ENCODE measurements at regions not wholly inside any gene's neighbourhood (a gene's known extent, or its start where the extent isn't known, plus 50 kb on each side); places are given as distances from the start of the nearest gene placed in this dataset.
A peak's percentile ranks its signal among the peaks of the same experiment; 100 is the strongest.

GRCh38 chr14:22225516-22226140 lies 363.4 kb downstream of the DAD1 start:
- intact Hi-C loops (cut with DNase I) = no loop called here
- no peaks in the 10 kb centered on the region for H3K27me3 ChIP-seq
- H3K27ac ChIP-seq = peak overlapping the region in 1 of 2 donors; percentile 20

GRCh38 chr14:22221508-22221907 lies 367.5 kb downstream of the DAD1 start:
- no peak overlapping the region for H3K27ac ChIP-seq
- no peak overlapping the region for H3K4me3 ChIP-seq
- H3K36me3 ChIP-seq = no peaks in the 10 kb centered on the region
- no peak for DNase-seq (ENCODE audit: low spot score in 2 of 2)
- no peaks in the 10 kb centered on the region for H3K4me1 ChIP-seq
- intact Hi-C loops (cut with DNase I) = no loop called here
- H3K27me3 ChIP-seq = no peaks in the 10 kb centered on the region
- H3K9me3 ChIP-seq = no peaks in the 10 kb centered on the region
- peak in 1 of 3 experiments; percentile 24 for TF ChIP-seq CTCF (IDR thresholded peaks at IDR 0.05)

More at GRCh38 chr14:22225516-22226140, 363.4 kb downstream of the DAD1 start:
- H3K36me3 ChIP-seq = no peaks in the 10 kb centered on the region
- no peaks in the 10 kb centered on the region for H3K9me3 ChIP-seq
- no peak for TF ChIP-seq CTCF (IDR thresholded peaks at IDR 0.05)
- no peak overlapping the region for H3K4me3 ChIP-seq
- DNase-seq (ENCODE audit: low spot score in 2 of 2) = no peak
- no peaks in the 10 kb centered on the region for H3K4me1 ChIP-seq

GRCh38 chr14:22220427-22220826 lies 368.6 kb downstream of the DAD1 start:
- intact Hi-C loops (cut with DNase I) = no loop called here
- Histone ChIP-seq H3K36me3 (no peaks in the 10 kb centered on the region), H3K4me3 (no peak overlapping the region), H3K27ac (no peak overlapping the region), H3K9me3 (no peaks in the 10 kb centered on the region), H3K4me1 (no peaks in the 10 kb centered on the region), H3K27me3 (no peaks in the 10 kb centered on the region)
- DNase-seq (ENCODE audit: low spot score in 2 of 2) = no peak
- no peak for TF ChIP-seq CTCF (IDR thresholded peaks at IDR 0.05)

- no peak overlapping the region for H3K4me3 ChIP-seq
- DNase-seq (ENCODE audit: low spot score in 2 of 2) = no peak
- H3K27me3 ChIP-seq = no peaks in the 10 kb centered on the region
- intact Hi-C loops (cut with DNase I) = no loop called here
- H3K9me3 ChIP-seq = no peaks in the 10 kb centered on the region
- no peaks in the 10 kb centered on the region for H3K36me3 ChIP-seq
- H3K27ac ChIP-seq = no peak overlapping the region
- TF ChIP-seq CTCF (IDR thresholded peaks at IDR 0.05) = no peak
- no peaks in the 10 kb centered on the region for H3K4me1 ChIP-seq
Observed at GRCh38 chr14:22218728-22219127, 370.3 kb downstream of the DAD1 start.

GRCh38 chr14:22213120-22213519 lies 375.9 kb downstream of the DAD1 start:
- DNase-seq (ENCODE audit: low spot score in 2 of 2) = no peak
- H3K4me3 ChIP-seq = no peak overlapping the region
- no peaks in the 10 kb centered on the region for H3K9me3 ChIP-seq
- H3K4me1 ChIP-seq = no peaks in the 10 kb centered on the region
- no peaks in the 10 kb centered on the region for H3K27me3 ChIP-seq
- H3K36me3 ChIP-seq = no peaks in the 10 kb centered on the region
- TF ChIP-seq CTCF (IDR thresholded peaks at IDR 0.05) = no peak
- no peak overlapping the region for H3K27ac ChIP-seq
- intact Hi-C loops (cut with DNase I) = no loop called here

GRCh38 chr14:22210906-22211305 lies 378.1 kb downstream of the DAD1 start:
- no peak overlapping the region for H3K4me3 ChIP-seq
- intact Hi-C loops (cut with DNase I) = no loop called here
- no peak overlapping the region for H3K27ac ChIP-seq
- no peaks in the 10 kb centered on the region for H3K27me3 ChIP-seq
- no peak for TF ChIP-seq CTCF (IDR thresholded peaks at IDR 0.05)
- no peaks in the 10 kb centered on the region for H3K4me1 ChIP-seq
- H3K36me3 ChIP-seq = no peaks in the 10 kb centered on the region
- DNase-seq (ENCODE audit: low spot score in 2 of 2) = no peak
- H3K9me3 ChIP-seq = no peaks in the 10 kb centered on the region

Measured in ascending aorta (tissue), 2 donors.